Adipocyte (in vitro differentiated cells): ENCODE measurements at regions not wholly inside any gene's neighbourhood (a gene's known extent, or its start where the extent isn't known, plus 50 kb on each side); places are given as distances from the start of the nearest gene placed in this dataset.

Experiments
- DNase-seq: peaks from one replicate; pipeline ENCODE4 v3.0.0-alpha.2; 2015; ENCODE audit warnings: low read depth
- H3K27me3 ChIP-seq: replicated peaks from 2 replicates; pipeline ENCODE4 v1.7.0; 2013; ENCODE audit warnings: mild to moderate bottlenecking, low read length, moderate library complexity; ENCODE audit not compliant: control insufficient read depth, insufficient read depth
- H3K36me3 ChIP-seq: 2 replicates; pipeline ENCODE4 v1.7.0; 2013; ENCODE audit warnings: low read length, mild to moderate bottlenecking, moderate library complexity; ENCODE audit not compliant: control insufficient read depth, insufficient read depth, severe bottlenecking
- H3K4me1 ChIP-seq: 2 replicates; pipeline ENCODE4 v1.7.0; 2013; ENCODE audit warnings: mild to moderate bottlenecking, low read length, moderate library complexity; ENCODE audit not compliant: control insufficient read depth, insufficient read depth
- H3K4me3 ChIP-seq: 2 replicates; pipeline ENCODE4 v1.7.0; 2013; ENCODE audit warnings: mild to moderate bottlenecking, low read length, moderate library complexity
- H3K9ac ChIP-seq: 2 replicates; pipeline ENCODE4 v1.7.0; 2013; ENCODE audit warnings: mild to moderate bottlenecking, low read length, moderate library complexity
- H3K9me3 ChIP-seq: 2 replicates; pipeline ENCODE4 v1.7.0; 2013; ENCODE audit warnings: mild to moderate bottlenecking, low read length, moderate library complexity; ENCODE audit not compliant: control insufficient read depth

- Histone ChIP-seq H3K36me3 (no peaks in the 10 kb centered on the region), H3K9ac (no peak overlapping the region), H3K9me3 (no peaks in the 10 kb centered on the region), H3K4me3 (no peak overlapping the region), H3K27me3 (no peaks in the 10 kb centered on the region), H3K4me1 (no peaks in the 10 kb centered on the region)
- DNase-seq, result no peak
These were observed 239.0 kb upstream of the EGLN3 start for GRCh38 chr14:34189866-34190265.

GRCh38 chr14:34187519-34188044, 236.7 kb upstream of the EGLN3 start:
- no peaks in the 10 kb centered on the region for H3K27me3 ChIP-seq
- DNase-seq, result no peak
- no peaks in the 10 kb centered on the region for H3K9me3 ChIP-seq
- H3K9ac ChIP-seq, result no peak overlapping the region
- no peaks in the 10 kb centered on the region for H3K4me1 ChIP-seq
- no peaks in the 10 kb centered on the region for H3K36me3 ChIP-seq
- no peak overlapping the region for H3K4me3 ChIP-seq

GRCh38 chr14:34187061-34187460, 236.2 kb upstream of the EGLN3 start:
- H3K4me3 ChIP-seq, result no peak overlapping the region

GRCh38 chr14:34184126-34184525, 233.3 kb upstream of the EGLN3 start:
- no peaks in the 10 kb centered on the region for H3K27me3 ChIP-seq
- H3K9me3 ChIP-seq, result no peaks in the 10 kb centered on the region
- H3K4me3 ChIP-seq, result no peak overlapping the region
- no peak for DNase-seq
- no peaks in the 10 kb centered on the region for H3K36me3 ChIP-seq
- H3K9ac ChIP-seq, result no peak overlapping the region
- no peaks in the 10 kb centered on the region for H3K4me1 ChIP-seq

More at GRCh38 chr14:34187061-34187460, 236.2 kb upstream of the EGLN3 start:
- Histone ChIP-seq H3K4me1 (no peaks in the 10 kb centered on the region), H3K9me3 (no peaks in the 10 kb centered on the region), H3K9ac (no peak overlapping the region), H3K36me3 (no peaks in the 10 kb centered on the region), H3K27me3 (no peaks in the 10 kb centered on the region)
- no peak for DNase-seq

GRCh38 chr14:34183478-34183877, 232.6 kb upstream of the EGLN3 start:
- H3K27me3 ChIP-seq, result no peaks in the 10 kb centered on the region
- DNase-seq, result no peak
- H3K4me3 ChIP-seq, result no peak overlapping the region
- H3K9me3 ChIP-seq, result no peaks in the 10 kb centered on the region
- no peaks in the 10 kb centered on the region for H3K36me3 ChIP-seq
- H3K9ac ChIP-seq, result no peak overlapping the region
- H3K4me1 ChIP-seq, result no peaks in the 10 kb centered on the region

- Histone ChIP-seq H3K36me3 (no peaks in the 10 kb centered on the region), H3K9ac (no peak overlapping the region), H3K27me3 (no peaks in the 10 kb centered on the region), H3K4me3 (no peak overlapping the region), H3K4me1 (no peaks in the 10 kb centered on the region), H3K9me3 (no peaks in the 10 kb centered on the region)
- no peak for DNase-seq
These were observed 230.5 kb upstream of the EGLN3 start for GRCh38 chr14:34181338-34181737.

- no peak overlapping the region for H3K9ac ChIP-seq
- no peak for DNase-seq
- H3K36me3 ChIP-seq, result no peaks in the 10 kb centered on the region
- H3K9me3 ChIP-seq, result no peaks in the 10 kb centered on the region
- no peaks in the 10 kb centered on the region for H3K27me3 ChIP-seq
- no peak overlapping the region for H3K4me3 ChIP-seq
- no peaks in the 10 kb centered on the region for H3K4me1 ChIP-seq
These were observed 230.0 kb upstream of the EGLN3 start for GRCh38 chr14:34180869-34181268.

GRCh38 chr14:34180434-34180833, 229.6 kb upstream of the EGLN3 start:
- Histone ChIP-seq H3K9ac (no peak overlapping the region), H3K27me3 (no peaks in the 10 kb centered on the region), H3K4me1 (no peaks in the 10 kb centered on the region), H3K4me3 (no peak overlapping the region), H3K9me3 (no peaks in the 10 kb centered on the region), H3K36me3 (no peaks in the 10 kb centered on the region)
- no peak for DNase-seq

- Histone ChIP-seq H3K27me3 (no peaks in the 10 kb centered on the region), H3K9ac (no peak overlapping the region), H3K4me1 (no peaks in the 10 kb centered on the region), H3K4me3 (no peak overlapping the region), H3K36me3 (no peaks in the 10 kb centered on the region), H3K9me3 (no peaks in the 10 kb centered on the region)
- no peak for DNase-seq
These were observed 228.9 kb upstream of the EGLN3 start for GRCh38 chr14:34179727-34180126.

GRCh38 chr14:34177466-34177865, 226.6 kb upstream of the EGLN3 start:
- no peak overlapping the region for H3K4me3 ChIP-seq
- DNase-seq, result no peak
- no peak overlapping the region for H3K9ac ChIP-seq

GRCh38 chr14:34175574-34175973, 224.7 kb upstream of the EGLN3 start:
- no peak for DNase-seq
- peaks cover 3% of the 10 kb centered on the region for H3K4me1 ChIP-seq
- no peak overlapping the region for H3K4me3 ChIP-seq
- no peaks in the 10 kb centered on the region for H3K36me3 ChIP-seq
- H3K9me3 ChIP-seq, result no peaks in the 10 kb centered on the region
- peaks cover 8% of the 10 kb centered on the region for H3K27me3 ChIP-seq
- no peak overlapping the region for H3K9ac ChIP-seq

More at GRCh38 chr14:34177466-34177865, 226.6 kb upstream of the EGLN3 start:
- peaks cover 4% of the 10 kb centered on the region for H3K27me3 ChIP-seq
- no peaks in the 10 kb centered on the region for H3K36me3 ChIP-seq
- H3K4me1 ChIP-seq, result no peaks in the 10 kb centered on the region
- H3K9me3 ChIP-seq, result no peaks in the 10 kb centered on the region

GRCh38 chr14:34174973-34175372, 224.1 kb upstream of the EGLN3 start:
- H3K36me3 ChIP-seq, result no peaks in the 10 kb centered on the region
- no peaks in the 10 kb centered on the region for H3K9me3 ChIP-seq
- no peak overlapping the region for H3K4me3 ChIP-seq
- H3K27me3 ChIP-seq, result peaks cover 8% of the 10 kb centered on the region
- peaks cover 3% of the 10 kb centered on the region for H3K4me1 ChIP-seq
- DNase-seq, result no peak
- H3K9ac ChIP-seq, result no peak overlapping the region
